WTC11 (cell line): ENCODE measurements at regions not wholly inside any gene's neighbourhood (a gene's known extent, or its start where the extent isn't known, plus 50 kb on each side); places are given as distances from the start of the nearest gene placed in this dataset.

Experiments
- CREB1 ChIP-seq: sonication (generic); formaldehyde crosslinking; IDR thresholded peaks from 2 replicates; pipeline ENCODE4 v1.8.0; 2023; ENCODE audit warnings: mild to moderate bottlenecking, missing genetic modification reagents
- GABPB1 ChIP-seq: sonication (generic); formaldehyde crosslinking; IDR thresholded peaks from 2 replicates; pipeline ENCODE4 v1.8.1; 2023; ENCODE audit warnings: mild to moderate bottlenecking, missing genetic modification reagents
- KAT7 ChIP-seq: sonication (generic); formaldehyde crosslinking; IDR thresholded peaks from 2 replicates; pipeline ENCODE4 v1.8.1; 2023; ENCODE audit warnings: missing genetic modification reagents, mild to moderate bottlenecking, borderline replicate concordance
- NR2C2 ChIP-seq: sonication (generic); formaldehyde crosslinking; IDR thresholded peaks from 2 replicates; pipeline ENCODE4 v1.8.0; 2022; ENCODE audit warnings: mild to moderate bottlenecking, missing genetic modification reagents
- SMAD3 ChIP-seq: sonication (generic); formaldehyde crosslinking; IDR thresholded peaks from 2 replicates; pipeline ENCODE4 v1.8.0; 2022; ENCODE audit warnings: missing genetic modification reagents, mild to moderate bottlenecking, borderline replicate concordance
- TCF7 ChIP-seq: sonication (generic); formaldehyde crosslinking; IDR thresholded peaks from 2 replicates; pipeline ENCODE4 v1.8.0; 2022; ENCODE audit warnings: mild to moderate bottlenecking, low read depth, missing genetic modification reagents, moderate library complexity
- TEAD1 ChIP-seq: sonication (generic); formaldehyde crosslinking; IDR thresholded peaks from 2 replicates; pipeline ENCODE4 v1.8.0; 2022; ENCODE audit warnings: mild to moderate bottlenecking, missing genetic modification reagents
- ZNF416 ChIP-seq: fragments of 250-450 bp; sonication (Bioruptor Pico); IDR thresholded peaks from 2 replicates; pipeline ENCODE4 v1.9.0; 2021; ENCODE audit warnings: mild to moderate bottlenecking, inconsistent platforms
- TF ChIP-seq, protein P1 (sequence below): sonication (generic); formaldehyde crosslinking; IDR thresholded peaks from 2 replicates; pipeline ENCODE4 v1.8.1; 2022; ENCODE audit warnings: mild to moderate bottlenecking, moderate library complexity, missing genetic modification reagents
- TF ChIP-seq, protein P2 (sequence below): fragments of 200-600 bp; IDR thresholded peaks from 2 replicates; pipeline ENCODE4 v1.8.0; 2022; ENCODE audit warnings: antibody characterized with exemption
- TF ChIP-seq, protein P3 (sequence below): sonication (generic); formaldehyde crosslinking; IDR thresholded peaks from 2 replicates; pipeline ENCODE4 v1.8.0; 2022; ENCODE audit warnings: mild to moderate bottlenecking, missing genetic modification reagents
- TF ChIP-seq, protein P4 (sequence below): sonication (generic); formaldehyde crosslinking; IDR thresholded peaks from 2 replicates; pipeline ENCODE4 v1.8.1; 2022; ENCODE audit warnings: mild to moderate bottlenecking, missing genetic modification reagents, moderate library complexity, borderline replicate concordance

DNA sequence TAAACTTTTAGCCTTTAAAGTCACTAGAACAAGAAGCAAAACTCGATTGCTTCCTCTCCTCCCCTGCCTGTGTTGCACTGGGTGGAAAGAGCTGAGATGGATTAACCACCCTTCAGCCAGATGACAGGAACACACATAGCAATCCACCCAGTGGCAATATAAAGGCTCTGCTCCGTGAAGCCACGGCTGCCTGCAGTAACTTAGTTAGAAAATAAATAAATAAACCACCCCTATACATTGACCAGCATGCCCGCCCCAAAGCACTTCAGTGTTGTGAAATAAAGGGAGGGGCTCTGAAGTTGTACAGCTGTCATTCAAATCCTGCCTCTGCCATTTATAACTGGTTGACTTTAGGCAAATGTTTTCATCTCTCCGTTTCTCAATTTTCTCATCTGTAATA, 217.1 kb upstream of the LDB2 start:
- no peak for TF ChIP-seq GABPB1 (CRISPR knock-in tag)
- TF ChIP-seq, protein P1, sequence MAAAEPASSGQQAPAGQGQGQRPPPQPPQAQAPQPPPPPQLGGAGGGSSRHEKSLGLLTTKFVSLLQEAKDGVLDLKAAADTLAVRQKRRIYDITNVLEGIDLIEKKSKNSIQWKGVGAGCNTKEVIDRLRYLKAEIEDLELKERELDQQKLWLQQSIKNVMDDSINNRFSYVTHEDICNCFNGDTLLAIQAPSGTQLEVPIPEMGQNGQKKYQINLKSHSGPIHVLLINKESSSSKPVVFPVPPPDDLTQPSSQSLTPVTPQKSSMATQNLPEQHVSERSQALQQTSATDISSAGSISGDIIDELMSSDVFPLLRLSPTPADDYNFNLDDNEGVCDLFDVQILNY (CRISPR knock-in tag): no peak
- TF ChIP-seq SMAD3 (CRISPR knock-in tag): no peak
- TF ChIP-seq, protein P2, sequence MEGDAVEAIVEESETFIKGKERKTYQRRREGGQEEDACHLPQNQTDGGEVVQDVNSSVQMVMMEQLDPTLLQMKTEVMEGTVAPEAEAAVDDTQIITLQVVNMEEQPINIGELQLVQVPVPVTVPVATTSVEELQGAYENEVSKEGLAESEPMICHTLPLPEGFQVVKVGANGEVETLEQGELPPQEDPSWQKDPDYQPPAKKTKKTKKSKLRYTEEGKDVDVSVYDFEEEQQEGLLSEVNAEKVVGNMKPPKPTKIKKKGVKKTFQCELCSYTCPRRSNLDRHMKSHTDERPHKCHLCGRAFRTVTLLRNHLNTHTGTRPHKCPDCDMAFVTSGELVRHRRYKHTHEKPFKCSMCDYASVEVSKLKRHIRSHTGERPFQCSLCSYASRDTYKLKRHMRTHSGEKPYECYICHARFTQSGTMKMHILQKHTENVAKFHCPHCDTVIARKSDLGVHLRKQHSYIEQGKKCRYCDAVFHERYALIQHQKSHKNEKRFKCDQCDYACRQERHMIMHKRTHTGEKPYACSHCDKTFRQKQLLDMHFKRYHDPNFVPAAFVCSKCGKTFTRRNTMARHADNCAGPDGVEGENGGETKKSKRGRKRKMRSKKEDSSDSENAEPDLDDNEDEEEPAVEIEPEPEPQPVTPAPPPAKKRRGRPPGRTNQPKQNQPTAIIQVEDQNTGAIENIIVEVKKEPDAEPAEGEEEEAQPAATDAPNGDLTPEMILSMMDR: no peak
- no peak for TF ChIP-seq NR2C2 (CRISPR knock-in tag)
- TF ChIP-seq KAT7 (CRISPR knock-in tag): no peak
- TF ChIP-seq, protein P3, sequence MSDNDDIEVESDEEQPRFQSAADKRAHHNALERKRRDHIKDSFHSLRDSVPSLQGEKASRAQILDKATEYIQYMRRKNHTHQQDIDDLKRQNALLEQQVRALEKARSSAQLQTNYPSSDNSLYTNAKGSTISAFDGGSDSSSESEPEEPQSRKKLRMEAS: no peak
- TF ChIP-seq ZNF416 (CRISPR knock-in tag): no peak
- no peak for TF ChIP-seq CREB1
- TF ChIP-seq, protein P4, sequence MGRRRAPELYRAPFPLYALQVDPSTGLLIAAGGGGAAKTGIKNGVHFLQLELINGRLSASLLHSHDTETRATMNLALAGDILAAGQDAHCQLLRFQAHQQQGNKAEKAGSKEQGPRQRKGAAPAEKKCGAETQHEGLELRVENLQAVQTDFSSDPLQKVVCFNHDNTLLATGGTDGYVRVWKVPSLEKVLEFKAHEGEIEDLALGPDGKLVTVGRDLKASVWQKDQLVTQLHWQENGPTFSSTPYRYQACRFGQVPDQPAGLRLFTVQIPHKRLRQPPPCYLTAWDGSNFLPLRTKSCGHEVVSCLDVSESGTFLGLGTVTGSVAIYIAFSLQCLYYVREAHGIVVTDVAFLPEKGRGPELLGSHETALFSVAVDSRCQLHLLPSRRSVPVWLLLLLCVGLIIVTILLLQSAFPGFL (CRISPR knock-in tag): no peak
- no peak for TF ChIP-seq TCF7 (CRISPR knock-in tag)
- no peak for TF ChIP-seq TEAD1 (CRISPR knock-in tag)
